Large intestine (tissue), 3 donors: ENCODE measurements at regions not wholly inside any gene's neighbourhood (a gene's known extent, or its start where the extent isn't known, plus 50 kb on each side); places are given as distances from the start of the nearest gene placed in this dataset.

Source experiments
- DNase-seq, 2 donors: peaks; one replicate each; pipeline versions ENCODE4 v3.0.0 to v3.0.0-alpha.2; 2013
- H3K27ac ChIP-seq: one replicate; pipeline ENCODE4 v1.5.1; 2013; ENCODE audit warnings: low read length
- H3K27me3 ChIP-seq: 2 replicates; pipeline ENCODE4 v1.6.1; 2013; ENCODE audit warnings: low read length; ENCODE audit not compliant: control insufficient read depth, insufficient read depth
- H3K36me3 ChIP-seq: 2 replicates; pipeline ENCODE4 v1.6.1; 2013; ENCODE audit warnings: low read length; ENCODE audit not compliant: control insufficient read depth, insufficient read depth
- H3K4me1 ChIP-seq: one replicate; pipeline ENCODE4 v1.6.1; 2013; ENCODE audit warnings: low read length; ENCODE audit not compliant: control insufficient read depth, insufficient read depth
- H3K4me3 ChIP-seq: one replicate; pipeline ENCODE4 v1.5.1; 2013; ENCODE audit warnings: low read length
- H3K9me3 ChIP-seq: one replicate; pipeline ENCODE4 v1.6.1; 2013; ENCODE audit warnings: mild to moderate bottlenecking, low read depth, low read length, moderate library complexity; ENCODE audit not compliant: control insufficient read depth
- WGBS: methylation state at CpG from one replicate; pipeline ENCODE4 v1.1.5; 2013; ENCODE audit warnings: low lambda C conversion rate; ENCODE audit not compliant: insufficient coverage; 5-methylcytosine and 5-hydroxymethylcytosine counted together

GRCh38 chr2:128867311-128867710 lies 548.6 kb upstream of the HS6ST1 start:
- Histone ChIP-seq H3K9me3 (no peaks in the 10 kb centered on the region), H3K4me3 (no peak overlapping the region), H3K36me3 (no peaks in the 10 kb centered on the region), H3K27ac (no peak overlapping the region), H3K4me1 (no peaks in the 10 kb centered on the region), H3K27me3 (no peaks in the 10 kb centered on the region)
- DNase-seq = peak in 1 of 2 donors; percentile 9
- WGBS = no CpG with 5 or more reads among the region's 9 CpGs

DNA sequence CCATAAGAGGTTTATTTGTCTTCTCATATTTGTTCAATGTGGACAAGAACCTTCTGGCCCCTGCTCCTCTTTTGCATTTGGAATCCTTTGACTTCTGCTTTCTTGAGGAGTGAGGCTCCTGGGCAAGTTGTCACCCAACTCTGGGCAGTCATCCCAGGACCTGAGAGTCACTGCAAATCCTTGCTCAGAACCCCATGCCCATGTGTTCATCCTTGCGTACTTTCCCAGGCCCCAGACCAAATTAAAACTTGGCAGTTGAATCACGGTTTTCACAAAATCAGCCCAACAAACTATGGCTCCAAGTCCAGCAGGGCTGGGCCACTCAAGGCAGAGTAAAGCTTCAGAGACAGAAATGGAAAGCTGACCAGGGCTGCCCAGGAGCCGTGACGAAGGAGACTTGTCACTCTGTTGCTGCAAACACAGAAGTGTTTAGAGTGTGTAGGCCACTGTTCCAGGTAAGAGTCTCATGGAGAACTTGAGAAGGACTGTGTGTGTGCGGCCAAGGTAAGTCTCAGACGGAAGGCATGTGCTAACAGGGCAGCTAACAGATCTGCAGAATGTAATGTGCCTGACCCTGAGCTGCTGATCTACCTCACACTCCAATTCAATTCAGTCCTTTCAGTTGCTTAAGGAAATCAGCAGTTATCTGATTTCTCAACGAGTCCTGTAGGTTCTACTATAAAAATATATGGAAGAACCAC lies 549.4 kb upstream of the HS6ST1 start:
- Histone ChIP-seq H3K36me3 (no peaks in the 10 kb centered on the region), H3K4me3 (no peak overlapping the region), H3K4me1 (no peaks in the 10 kb centered on the region), H3K9me3 (no peaks in the 10 kb centered on the region), H3K27me3 (no peaks in the 10 kb centered on the region), H3K27ac (no peak overlapping the region)
- WGBS = no CpG with 5 or more reads among the region's 7 CpGs
- no peak for DNase-seq

DNA sequence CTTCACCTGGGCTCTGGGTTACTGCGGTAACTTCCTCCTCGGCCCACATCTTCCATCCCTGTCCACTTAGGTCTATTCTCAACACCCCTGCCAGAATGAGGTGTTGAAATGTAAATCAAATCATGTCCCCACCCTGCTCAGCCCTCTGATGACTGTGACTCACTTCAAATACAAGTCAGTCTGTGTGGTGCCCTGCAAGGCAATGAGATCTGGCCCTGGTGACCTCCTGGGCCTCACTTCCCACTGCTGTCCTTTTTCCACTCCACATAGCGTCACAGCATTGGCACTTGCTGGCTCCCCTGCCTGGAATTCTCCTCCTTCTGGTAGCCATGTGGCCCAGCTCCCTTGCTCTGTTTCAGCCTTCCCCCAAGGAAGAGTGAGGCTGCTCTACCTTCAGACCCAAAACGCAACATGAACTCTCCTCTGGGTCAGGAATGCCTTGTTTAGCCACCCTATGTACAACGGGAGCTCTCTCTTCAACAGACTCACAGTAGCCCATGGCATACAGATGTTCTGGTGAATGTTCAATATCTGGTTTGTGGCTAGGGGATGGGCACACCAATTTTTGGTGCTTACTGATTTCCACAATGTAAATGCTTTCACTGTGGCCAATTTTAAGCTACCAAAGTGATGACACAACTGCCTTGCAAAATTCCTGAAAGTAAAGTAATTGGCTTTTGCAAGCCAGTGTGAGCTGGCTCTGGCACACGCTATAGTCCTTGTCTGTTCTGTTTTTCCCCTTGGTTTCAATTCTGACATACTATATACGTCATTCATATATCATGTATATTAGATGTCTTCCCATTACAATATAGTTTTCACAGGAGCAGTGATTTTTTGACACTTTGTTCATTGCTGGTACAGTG lies 550.3 kb upstream of the HS6ST1 start:
- H3K36me3 ChIP-seq = no peaks in the 10 kb centered on the region
- H3K4me1 ChIP-seq = no peaks in the 10 kb centered on the region
- H3K9me3 ChIP-seq = no peaks in the 10 kb centered on the region
- H3K4me3 ChIP-seq = no peak overlapping the region
- no peaks in the 10 kb centered on the region for H3K27me3 ChIP-seq
- no peak for DNase-seq
- WGBS = no CpG with 5 or more reads among the region's 7 CpGs
- H3K27ac ChIP-seq = no peak overlapping the region

GRCh38 chr2:128874608-128875007 lies 555.9 kb upstream of the HS6ST1 start:
- WGBS = no CpG with 5 or more reads among the region's 5 CpGs
- H3K9me3 ChIP-seq = no peaks in the 10 kb centered on the region
- no peaks in the 10 kb centered on the region for H3K36me3 ChIP-seq
- no peak for DNase-seq
- no peaks in the 10 kb centered on the region for H3K27me3 ChIP-seq
- no peak overlapping the region for H3K27ac ChIP-seq
- no peak overlapping the region for H3K4me3 ChIP-seq
- no peaks in the 10 kb centered on the region for H3K4me1 ChIP-seq

GRCh38 chr2:128876986-128877983 lies 558.6 kb upstream of the HS6ST1 start:
- DNase-seq = no peak
- H3K4me1 ChIP-seq = no peaks in the 10 kb centered on the region
- no peaks in the 10 kb centered on the region for H3K9me3 ChIP-seq
- H3K36me3 ChIP-seq = no peaks in the 10 kb centered on the region
- 62% methylated on average over 3 of the region's 6 CpGs for WGBS
- no peak overlapping the region for H3K4me3 ChIP-seq
- no peaks in the 10 kb centered on the region for H3K27me3 ChIP-seq
- no peak overlapping the region for H3K27ac ChIP-seq

DNA sequence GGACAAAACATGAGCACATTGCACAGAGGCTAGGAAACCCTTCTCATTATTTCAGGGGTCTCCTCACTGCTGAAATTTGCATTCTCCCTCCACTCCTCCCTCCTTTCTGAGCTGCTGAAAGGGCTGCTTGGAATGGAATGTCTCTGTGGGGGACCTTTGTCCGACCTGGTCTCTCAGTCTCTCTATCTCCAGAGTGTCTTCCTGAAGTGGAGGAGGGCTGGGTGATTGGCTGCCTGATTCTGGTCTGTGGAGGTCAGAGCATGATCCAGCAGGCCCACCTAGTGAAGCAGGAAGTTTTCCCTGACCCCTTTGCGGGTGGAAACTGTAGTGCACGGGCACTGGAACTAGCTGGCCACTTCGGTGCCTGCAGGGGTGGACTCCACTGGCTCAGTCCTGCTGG lies 560.5 kb upstream of the HS6ST1 start:
- no peaks in the 10 kb centered on the region for H3K4me1 ChIP-seq
- no peaks in the 10 kb centered on the region for H3K9me3 ChIP-seq
- no peak overlapping the region for H3K4me3 ChIP-seq
- DNase-seq = no peak
- H3K36me3 ChIP-seq = no peaks in the 10 kb centered on the region
- H3K27me3 ChIP-seq = no peaks in the 10 kb centered on the region
- no peak overlapping the region for H3K27ac ChIP-seq
- WGBS = no CpG with 5 or more reads among the region's 4 CpGs

GRCh38 chr2:128894896-128895295 lies 576.2 kb upstream of the HS6ST1 start:
- H3K4me3 ChIP-seq = no peak overlapping the region
- H3K4me1 ChIP-seq = no peaks in the 10 kb centered on the region
- H3K27me3 ChIP-seq = no peaks in the 10 kb centered on the region
- DNase-seq = no peak
- no peak overlapping the region for H3K27ac ChIP-seq
- H3K9me3 ChIP-seq = no peaks in the 10 kb centered on the region
- H3K36me3 ChIP-seq = no peaks in the 10 kb centered on the region

DNA sequence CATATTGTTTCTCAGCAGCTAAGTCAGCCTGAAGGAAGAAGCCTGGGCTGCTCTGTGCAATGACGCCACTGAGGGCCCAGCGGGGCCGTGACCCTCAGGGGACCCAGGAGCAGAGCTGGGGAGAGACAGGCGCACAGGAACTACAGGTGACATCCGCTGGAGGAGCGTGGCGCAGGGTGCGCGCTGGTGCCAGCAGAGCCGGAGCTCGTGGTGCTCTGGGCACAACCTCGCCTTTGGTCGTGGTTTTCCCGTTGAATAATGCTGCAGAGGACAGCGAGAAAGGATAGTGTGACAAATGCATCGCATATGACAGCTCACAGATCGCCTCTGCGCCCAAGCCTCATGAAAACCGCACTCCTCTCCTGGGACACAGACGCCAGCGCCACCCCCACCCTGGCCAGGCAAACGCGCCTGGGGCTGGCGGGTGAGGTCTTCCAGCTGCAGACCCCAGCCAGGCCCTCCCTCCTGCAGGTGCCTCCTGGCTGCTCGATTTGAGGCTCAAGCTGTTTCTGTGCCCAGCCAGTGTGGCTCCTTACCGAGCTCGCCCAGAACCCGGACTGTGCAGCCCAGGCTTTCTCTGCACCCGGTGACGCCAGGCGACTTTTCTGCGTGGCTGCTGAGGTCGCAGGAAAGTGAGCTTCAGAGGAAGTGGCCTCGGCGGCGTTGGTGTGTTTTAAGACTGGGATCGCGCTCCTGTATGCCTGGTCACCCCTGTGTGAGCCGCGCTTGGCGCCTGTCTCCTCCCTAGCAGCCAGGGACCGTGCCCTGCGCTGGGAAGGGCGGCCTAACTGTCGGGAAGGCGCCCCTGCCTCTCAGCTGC lies 583.1 kb upstream of the HS6ST1 start:
- no peak for DNase-seq
- Histone ChIP-seq H3K36me3 (no peaks in the 10 kb centered on the region), H3K4me3 (no peak overlapping the region), H3K4me1 (no peaks in the 10 kb centered on the region), H3K9me3 (peaks cover 5% of the 10 kb centered on the region), H3K27me3 (no peaks in the 10 kb centered on the region), H3K27ac (no peak overlapping the region)
- WGBS = no CpG with 5 or more reads among the region's 46 CpGs

- H3K27me3 ChIP-seq = no peaks in the 10 kb centered on the region
- H3K9me3 ChIP-seq = peaks cover 5% of the 10 kb centered on the region
- WGBS = no CpG with 5 or more reads among the region's 19 CpGs
- no peak for DNase-seq
- no peak overlapping the region for H3K4me3 ChIP-seq
- H3K4me1 ChIP-seq = no peaks in the 10 kb centered on the region
- no peak overlapping the region for H3K27ac ChIP-seq
- no peaks in the 10 kb centered on the region for H3K36me3 ChIP-seq
These were observed 585.0 kb upstream of the HS6ST1 start for GRCh38 chr2:128903637-128904036.
